ENCODE measurements at regions not wholly inside any gene's neighbourhood (a gene's known extent, or its start where the extent isn't known, plus 50 kb on each side); places are given as distances from the start of the nearest gene placed in this dataset.

DNA sequence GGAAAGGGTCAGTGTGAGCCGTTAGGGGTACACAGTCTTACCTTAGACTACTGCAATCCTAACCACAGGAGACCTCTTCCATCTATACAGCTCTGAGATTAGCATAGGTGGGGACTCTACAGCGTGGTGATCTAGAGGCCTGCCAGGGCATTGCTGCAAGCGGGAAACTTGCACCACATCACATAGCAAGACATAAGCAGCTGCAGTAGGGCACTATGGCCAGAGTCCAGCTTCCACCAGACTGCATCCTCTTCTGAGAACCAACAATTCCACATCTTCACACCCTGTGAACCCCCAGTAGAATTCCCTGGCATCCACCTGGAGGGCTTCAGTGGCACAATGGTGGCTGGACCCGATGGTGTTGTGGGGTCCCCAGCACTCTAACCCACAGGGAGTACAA, 1564.3 kb upstream of the PRR20A start:
- 90% methylated on average over 4 of the region's 4 CpGs for WGBS (ENCODE audit: insufficient coverage)
- no peaks in the 10 kb centered on the region for H3K4me1 Mint-ChIP-seq
- Histone ChIP-seq H3K27me3 (replicated peaks in 1 of 4; ENCODE audit: control extremely low read depth in 1 of 4, control insufficient read depth in 3 of 4, insufficient read depth in 4 of 4, low read length in 3 of 4) (no peaks in the 10 kb centered on the region), H3K79me2 (ENCODE audit: control insufficient read depth, insufficient read depth, low read length) (no peaks in the 10 kb centered on the region), H4K20me1 (ENCODE audit: control insufficient read depth, insufficient read depth, low read length, poor library complexity, severe bottlenecking) (no peaks in the 10 kb centered on the region), H3K27ac (ENCODE audit: low read length in 2 of 2) (no peak overlapping the region), H2AFZ (ENCODE audit: insufficient read depth, low read depth, low read length, poor library complexity, severe bottlenecking) (no peak overlapping the region), H3K4me1 (ENCODE audit: control insufficient read depth in 2 of 2, insufficient read depth in 2 of 2, low read length in 2 of 2) (no peaks in the 10 kb centered on the region), H3K4me3 (ENCODE audit: control extremely low read depth in 1 of 5, extremely low read depth in 1 of 5, insufficient read depth in 1 of 5, low read depth in 2 of 5, low read length in 4 of 5) (no peak overlapping the region), H3K9me3 (ENCODE audit: control extremely low read depth in 1 of 3, control insufficient read depth in 2 of 3, insufficient read depth in 1 of 3, low read length in 2 of 3) (peaks cover 0 to 7% (median 0%) of the 10 kb centered on the region in 3 donors), H3K9ac (ENCODE audit: low read length) (no peak overlapping the region), H3K36me3 (replicated peaks in 1 of 2; ENCODE audit: control extremely low read depth in 1 of 2, control insufficient read depth in 1 of 2, extremely low read depth in 1 of 2, insufficient read depth in 2 of 2, low read length in 1 of 2) (no peaks in the 10 kb centered on the region), H3K4me2 (replicated peaks; ENCODE audit: low read depth, low read length, poor library complexity, severe bottlenecking) (no peak overlapping the region)
- DNase-seq (no peak), ATAC-seq (ENCODE audit: low read depth) (no peak)
- intact Hi-C loops (cut with micrococcal nuclease), result no loop called here
- no peaks in the 10 kb centered on the region for H3K27me3 Mint-ChIP-seq
- no peak overlapping the region for H3K27ac Mint-ChIP-seq
- TF ChIP-seq EZH2 (IDR thresholded peaks at IDR 0.05; ENCODE audit: borderline replicate concordance, insufficient read depth, low read depth, low read length, poor library complexity, severe bottlenecking), result no peak
- TF ChIP-seq, protein P1, sequence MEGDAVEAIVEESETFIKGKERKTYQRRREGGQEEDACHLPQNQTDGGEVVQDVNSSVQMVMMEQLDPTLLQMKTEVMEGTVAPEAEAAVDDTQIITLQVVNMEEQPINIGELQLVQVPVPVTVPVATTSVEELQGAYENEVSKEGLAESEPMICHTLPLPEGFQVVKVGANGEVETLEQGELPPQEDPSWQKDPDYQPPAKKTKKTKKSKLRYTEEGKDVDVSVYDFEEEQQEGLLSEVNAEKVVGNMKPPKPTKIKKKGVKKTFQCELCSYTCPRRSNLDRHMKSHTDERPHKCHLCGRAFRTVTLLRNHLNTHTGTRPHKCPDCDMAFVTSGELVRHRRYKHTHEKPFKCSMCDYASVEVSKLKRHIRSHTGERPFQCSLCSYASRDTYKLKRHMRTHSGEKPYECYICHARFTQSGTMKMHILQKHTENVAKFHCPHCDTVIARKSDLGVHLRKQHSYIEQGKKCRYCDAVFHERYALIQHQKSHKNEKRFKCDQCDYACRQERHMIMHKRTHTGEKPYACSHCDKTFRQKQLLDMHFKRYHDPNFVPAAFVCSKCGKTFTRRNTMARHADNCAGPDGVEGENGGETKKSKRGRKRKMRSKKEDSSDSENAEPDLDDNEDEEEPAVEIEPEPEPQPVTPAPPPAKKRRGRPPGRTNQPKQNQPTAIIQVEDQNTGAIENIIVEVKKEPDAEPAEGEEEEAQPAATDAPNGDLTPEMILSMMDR (IDR thresholded peaks at IDR 0.05), result no peak
- CTCF ChIA-PET, result no interaction called here
- POLR2A ChIA-PET, result no interaction called here
- no peak overlapping the region for H3K4me3 Mint-ChIP-seq
- H3K9me3 Mint-ChIP-seq (ENCODE audit: insufficient read depth), result peaks cover 4% of the 10 kb centered on the region

DNA sequence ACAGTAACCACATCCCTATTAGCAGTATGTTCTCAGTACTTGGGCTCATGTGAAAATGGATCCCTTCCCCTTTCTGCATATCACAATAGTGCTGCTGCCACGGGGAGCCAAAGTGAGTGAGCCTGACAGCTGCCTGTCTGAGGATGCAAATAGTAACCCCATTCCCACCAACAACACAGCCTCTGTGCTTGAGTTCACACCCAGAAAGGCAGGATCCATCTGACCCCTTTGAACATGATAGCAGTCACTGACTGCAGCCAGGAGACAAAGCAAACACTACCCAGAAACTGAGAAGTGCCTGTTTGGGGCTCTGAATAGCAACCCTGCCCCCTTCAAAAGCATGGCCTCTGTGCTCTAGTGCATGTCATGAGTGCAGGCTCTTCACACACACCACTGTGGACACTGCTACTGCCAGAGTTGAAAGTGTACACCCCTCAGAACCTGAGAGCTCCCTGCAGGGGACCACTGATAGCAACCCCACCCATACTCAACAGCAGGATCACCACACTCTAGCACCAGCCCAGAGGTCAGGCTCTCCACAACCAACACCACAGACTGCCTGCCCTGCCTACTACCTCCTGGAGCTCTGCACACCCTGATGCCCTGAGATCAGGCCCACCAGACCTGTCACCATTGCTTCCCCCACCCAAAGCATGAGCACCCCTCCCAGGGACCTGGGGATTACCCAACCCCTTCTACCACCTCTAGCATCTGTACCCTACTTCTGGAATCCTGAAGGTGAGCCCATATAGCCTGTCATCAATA, 1563.5 kb upstream of the PRR20A start:
- H3K27ac Mint-ChIP-seq, result no peak overlapping the region
- POLR2A ChIA-PET, result no interaction called here

More for the DNA sequence above, 1563.5 kb upstream of the PRR20A start:
- no peak overlapping the region for H3K4me2 ChIP-seq (replicated peaks; ENCODE audit: low read depth, low read length, poor library complexity, severe bottlenecking)
- no peaks in the 10 kb centered on the region for H3K4me1 Mint-ChIP-seq
- H3K9me3 ChIP-seq (ENCODE audit: control extremely low read depth in 1 of 3, control insufficient read depth in 2 of 3, insufficient read depth in 1 of 3, low read length in 2 of 3), result peaks cover 0 to 7% (median 0%) of the 10 kb centered on the region in 3 donors
- DNase-seq, result no peak
- H3K36me3 ChIP-seq (replicated peaks in 1 of 2; ENCODE audit: control extremely low read depth in 1 of 2, control insufficient read depth in 1 of 2, extremely low read depth in 1 of 2, insufficient read depth in 2 of 2, low read length in 1 of 2), result no peaks in the 10 kb centered on the region
- no peak for TF ChIP-seq EZH2 (IDR thresholded peaks at IDR 0.05; ENCODE audit: borderline replicate concordance, insufficient read depth, low read depth, low read length, poor library complexity, severe bottlenecking)
- TF ChIP-seq, protein P1 (IDR thresholded peaks at IDR 0.05), result no peak
- no peak for ATAC-seq (ENCODE audit: low read depth)
- H3K27me3 ChIP-seq (replicated peaks in 1 of 4; ENCODE audit: control extremely low read depth in 1 of 4, control insufficient read depth in 3 of 4, insufficient read depth in 4 of 4, low read length in 3 of 4), result no peaks in the 10 kb centered on the region
- WGBS (ENCODE audit: insufficient coverage), result no CpG with 5 or more reads among the region's 1 CpG
- no peak overlapping the region for H3K9ac ChIP-seq (ENCODE audit: low read length)
- CTCF ChIA-PET, result no interaction called here
- H3K4me3 Mint-ChIP-seq, result no peak overlapping the region
- H3K9me3 Mint-ChIP-seq (ENCODE audit: insufficient read depth), result peaks cover 4% of the 10 kb centered on the region
- H3K79me2 ChIP-seq (ENCODE audit: control insufficient read depth, insufficient read depth, low read length), result no peaks in the 10 kb centered on the region
- H3K4me3 ChIP-seq (ENCODE audit: control extremely low read depth in 1 of 5, extremely low read depth in 1 of 5, insufficient read depth in 1 of 5, low read depth in 2 of 5, low read length in 4 of 5), result no peak overlapping the region
- H2AFZ ChIP-seq (ENCODE audit: insufficient read depth, low read depth, low read length, poor library complexity, severe bottlenecking), result no peak overlapping the region
- no peak overlapping the region for H3K27ac ChIP-seq (ENCODE audit: low read length in 2 of 2)
- H3K4me1 ChIP-seq (ENCODE audit: control insufficient read depth in 2 of 2, insufficient read depth in 2 of 2, low read length in 2 of 2), result no peaks in the 10 kb centered on the region
- intact Hi-C loops (cut with micrococcal nuclease), result no loop called here
- no peaks in the 10 kb centered on the region for H3K27me3 Mint-ChIP-seq
- H4K20me1 ChIP-seq (ENCODE audit: control insufficient read depth, insufficient read depth, low read length, poor library complexity, severe bottlenecking), result no peaks in the 10 kb centered on the region

Data from B cell (primary cell).